GM19467 (cell line): ENCODE measurements at regions not wholly inside any gene's neighbourhood (a gene's known extent, or its start where the extent isn't known, plus 50 kb on each side); places are given as distances from the start of the nearest gene placed in this dataset.
"Not testable (repeated sequence)": the region's sequence is repeated elsewhere in the genome, so short reads cannot be mapped to it uniquely, and the experiment has no call there.

Source experiments
- ATAC-seq: cut with Tn5 transposase; IDR thresholded peaks from one replicate; pipeline ENCODE4 v1.9.1; 2021; ENCODE audit warnings: mild to moderate bottlenecking, moderate library complexity; ENCODE audit not compliant: unreplicated experiment

- no peak for ATAC-seq
Measured at GRCh38 chr12:46670636-46671035, 155.2 kb downstream of the SLC38A4 start.

- ATAC-seq = no peak
Measured at GRCh38 chr12:46669720-46670119, 156.1 kb downstream of the SLC38A4 start.

GRCh38 chr12:46667551-46667950, 158.2 kb downstream of the SLC38A4 start:
- no peak for ATAC-seq

GRCh38 chr12:46664761-46665287, 161.0 kb downstream of the SLC38A4 start:
- ATAC-seq = no peak

- ATAC-seq = no peak
Measured at GRCh38 chr12:46663318-46663717, 162.5 kb downstream of the SLC38A4 start.

- no peak for ATAC-seq
Measured at GRCh38 chr12:46661110-46661845, 164.5 kb downstream of the SLC38A4 start.

- ATAC-seq = no peak
Measured at GRCh38 chr12:46660719-46661109, 165.1 kb downstream of the SLC38A4 start.

- no peak for ATAC-seq
Measured at GRCh38 chr12:46660276-46660675, 165.5 kb downstream of the SLC38A4 start.

- ATAC-seq = no peak
Measured at GRCh38 chr12:46659824-46660223, 166.0 kb downstream of the SLC38A4 start.

GRCh38 chr12:46659032-46659650, 166.7 kb downstream of the SLC38A4 start:
- ATAC-seq = no peak

- no peak for ATAC-seq
Measured at GRCh38 chr12:46657453-46658411, 168.1 kb downstream of the SLC38A4 start.

GRCh38 chr12:46655984-46656383, 169.8 kb downstream of the SLC38A4 start:
- not testable (repeated sequence) for ATAC-seq

GRCh38 chr12:46653311-46653710, 172.5 kb downstream of the SLC38A4 start:
- no peak for ATAC-seq

- no peak for ATAC-seq
Measured at GRCh38 chr12:46652692-46653091, 173.1 kb downstream of the SLC38A4 start.

GRCh38 chr12:46650688-46651087, 175.1 kb downstream of the SLC38A4 start:
- ATAC-seq = no peak

- ATAC-seq = no peak
Measured at GRCh38 chr12:46649433-46649832, 176.4 kb downstream of the SLC38A4 start.

- ATAC-seq = no peak
Measured at GRCh38 chr12:46647034-46647433, 178.8 kb downstream of the SLC38A4 start.

GRCh38 chr12:46641649-46642048, 184.1 kb downstream of the SLC38A4 start:
- ATAC-seq = not testable (repeated sequence)

- ATAC-seq = no peak
Measured at GRCh38 chr12:46635818-46636217, 190.0 kb downstream of the SLC38A4 start.

GRCh38 chr12:46629331-46630229, 196.2 kb downstream of the SLC38A4 start:
- ATAC-seq = no peak
